WTC11 (cell line): ENCODE measurements at regions not wholly inside any gene's neighbourhood (a gene's known extent, or its start where the extent isn't known, plus 50 kb on each side); places are given as distances from the start of the nearest gene placed in this dataset.

Experiments used
- ATAC-seq: fragments of 200-7000 bp; cut with Tn5 transposase; 2 replicates; pipeline ENCODE4 v1.10.0; 2021; ENCODE audit warnings: mild to moderate bottlenecking, moderate library complexity
- CTCF ChIA-PET: fragments of 300-600 bp; sonication (Branson Sonifier 250); formaldehyde crosslinking; loops from one replicate; lab custom pipeline; 2021; ENCODE audit warnings: antibody characterized with exemption; lab: Charles Lee
- POLR2A ChIA-PET: fragments of 350-600 bp; sonication (Branson Sonifier 250); formaldehyde crosslinking; loops from one replicate; lab custom pipeline; 2021; ENCODE audit warnings: antibody characterized with exemption; lab: Charles Lee
- DNase-seq: peaks from one replicate; pipeline ENCODE4 v3.0.0; 2021; ENCODE audit warnings: low spot score
- H3K27ac Mint-ChIP-seq: 2 replicates; pipeline ENCODE4 v1.8.0; 2021; ENCODE audit warnings: mixed read lengths
- H3K27me3 Mint-ChIP-seq: 2 replicates; pipeline ENCODE4 v1.8.0; 2021; ENCODE audit warnings: low read depth, mild to moderate bottlenecking, moderate library complexity, mixed read lengths
- H3K36me3 Mint-ChIP-seq: 2 replicates; pipeline ENCODE4 v1.8.0; 2021; ENCODE audit warnings: mixed read lengths
- H3K4me1 Mint-ChIP-seq: 2 replicates; pipeline ENCODE4 v1.8.0; 2022; ENCODE audit warnings: mixed read lengths
- H3K4me3 Mint-ChIP-seq: 2 replicates; pipeline ENCODE4 v1.8.0; 2021; ENCODE audit warnings: mild to moderate bottlenecking, moderate library complexity, mixed read lengths
- H3K9me3 Mint-ChIP-seq: 2 replicates; pipeline ENCODE4 v1.8.0; 2021; ENCODE audit warnings: mixed read lengths
- CREB1 ChIP-seq: sonication (generic); formaldehyde crosslinking; IDR thresholded peaks from 2 replicates; pipeline ENCODE4 v1.8.0; 2023; ENCODE audit warnings: mild to moderate bottlenecking, missing genetic modification reagents
- ELF4 ChIP-seq: sonication (generic); formaldehyde crosslinking; IDR thresholded peaks from 2 replicates; pipeline ENCODE4 v1.8.1; 2022; ENCODE audit warnings: low read depth, mild to moderate bottlenecking, moderate library complexity, missing genetic modification reagents
- FOXP1 ChIP-seq: sonication (generic); formaldehyde crosslinking; IDR thresholded peaks from 2 replicates; pipeline ENCODE4 v1.8.0; 2022; ENCODE audit warnings: missing genetic modification reagents, mild to moderate bottlenecking, moderate library complexity, borderline replicate concordance
- GRHL2 ChIP-seq: fragments of 250-450 bp; sonication (Bioruptor Pico); IDR thresholded peaks from 2 replicates; pipeline ENCODE4 v1.8.0; 2022; ENCODE audit warnings: mild to moderate bottlenecking, moderate library complexity; ENCODE audit not compliant: insufficient replicate concordance, severe bottlenecking
- GTF2I ChIP-seq: fragments of 250-450 bp; sonication (Bioruptor Pico); conservative IDR thresholded peaks from 2 replicates; pipeline ENCODE4 v1.4.0; 2021; ENCODE audit warnings: mild to moderate bottlenecking
- HMGA2 ChIP-seq: fragments of 250-450 bp; sonication (Bioruptor Pico); IDR thresholded peaks from 2 replicates; pipeline ENCODE4 v1.4.0; 2021; ENCODE audit warnings: mild to moderate bottlenecking, moderate library complexity
- NR1H2 ChIP-seq: sonication (generic); formaldehyde crosslinking; IDR thresholded peaks from 2 replicates; pipeline ENCODE4 v1.9.0; 2021; ENCODE audit warnings: mild to moderate bottlenecking, moderate library complexity, missing genetic modification reagents
- RORB ChIP-seq: fragments of 250-450 bp; sonication (Bioruptor Pico); IDR thresholded peaks from 2 replicates; pipeline ENCODE4 v1.9.0; 2021; ENCODE audit warnings: mild to moderate bottlenecking
- SMAD4 ChIP-seq: sonication (generic); formaldehyde crosslinking; IDR thresholded peaks from 2 replicates; pipeline ENCODE4 v1.8.0; 2022; ENCODE audit warnings: mild to moderate bottlenecking, missing genetic modification reagents
- SP1 ChIP-seq: sonication (generic); formaldehyde crosslinking; conservative IDR thresholded peaks from 2 replicates; pipeline ENCODE4 v1.8.1; 2022; ENCODE audit warnings: missing genetic modification reagents
- TCF7 ChIP-seq: sonication (generic); formaldehyde crosslinking; IDR thresholded peaks from 2 replicates; pipeline ENCODE4 v1.8.0; 2022; ENCODE audit warnings: mild to moderate bottlenecking, low read depth, missing genetic modification reagents, moderate library complexity
- TEAD1 ChIP-seq: sonication (generic); formaldehyde crosslinking; IDR thresholded peaks from 2 replicates; pipeline ENCODE4 v1.8.0; 2022; ENCODE audit warnings: mild to moderate bottlenecking, missing genetic modification reagents
- TP53 ChIP-seq: sonication (generic); formaldehyde crosslinking; IDR thresholded peaks from 2 replicates; pipeline ENCODE4 v1.8.1; 2023; ENCODE audit warnings: mild to moderate bottlenecking, missing genetic modification reagents
- ZBTB21 ChIP-seq: sonication (generic); formaldehyde crosslinking; IDR thresholded peaks from 2 replicates; pipeline ENCODE4 v1.8.1; 2023; ENCODE audit warnings: mild to moderate bottlenecking, missing genetic modification reagents, borderline replicate concordance
- ZNF138 ChIP-seq: sonication (generic); formaldehyde crosslinking; conservative IDR thresholded peaks from 2 replicates; pipeline ENCODE4 v1.8.1; 2022; ENCODE audit warnings: mild to moderate bottlenecking, moderate library complexity, missing genetic modification reagents
- ZNF263 ChIP-seq: sonication (generic); formaldehyde crosslinking; IDR thresholded peaks from 2 replicates; pipeline ENCODE4 v1.8.1; 2022; ENCODE audit warnings: low read depth, mild to moderate bottlenecking, moderate library complexity, missing genetic modification reagents
- ZNF416 ChIP-seq: fragments of 250-450 bp; sonication (Bioruptor Pico); IDR thresholded peaks from 2 replicates; pipeline ENCODE4 v1.9.0; 2021; ENCODE audit warnings: mild to moderate bottlenecking, inconsistent platforms
- ZNF671 ChIP-seq: fragments of 250-450 bp; sonication (Bioruptor Pico); IDR thresholded peaks from 2 replicates; pipeline ENCODE4 v1.8.0; 2021; ENCODE audit warnings: mild to moderate bottlenecking
- TF ChIP-seq, protein P1 (sequence below): fragments of 250-450 bp; sonication (Bioruptor Pico); IDR thresholded peaks from 2 replicates; pipeline ENCODE4 v1.9.0; 2021; ENCODE audit warnings: mild to moderate bottlenecking
- TF ChIP-seq, protein P2 (sequence below): sonication (generic); formaldehyde crosslinking; IDR thresholded peaks from 2 replicates; pipeline ENCODE4 v1.8.1; 2023; ENCODE audit warnings: mild to moderate bottlenecking, missing genetic modification reagents, moderate library complexity
- TF ChIP-seq, protein P3 (sequence below): sonication (generic); formaldehyde crosslinking; IDR thresholded peaks from 2 replicates; pipeline ENCODE4 v1.8.0; 2022; ENCODE audit warnings: mild to moderate bottlenecking, missing genetic modification reagents
- TF ChIP-seq, protein P4 (sequence below): fragments of 250-450 bp; sonication (Bioruptor Pico); IDR thresholded peaks from 2 replicates; pipeline ENCODE4 v1.8.0; 2021; ENCODE audit warnings: mild to moderate bottlenecking
- TF ChIP-seq, protein P5 (sequence below): sonication (generic); formaldehyde crosslinking; IDR thresholded peaks from 2 replicates; pipeline ENCODE4 v1.8.0; 2022; ENCODE audit warnings: missing genetic modification reagents
- TF ChIP-seq, protein P6 (sequence below): sonication (generic); formaldehyde crosslinking; IDR thresholded peaks from 2 replicates; pipeline ENCODE4 v1.8.1; 2023; ENCODE audit warnings: mild to moderate bottlenecking, missing genetic modification reagents

DNA sequence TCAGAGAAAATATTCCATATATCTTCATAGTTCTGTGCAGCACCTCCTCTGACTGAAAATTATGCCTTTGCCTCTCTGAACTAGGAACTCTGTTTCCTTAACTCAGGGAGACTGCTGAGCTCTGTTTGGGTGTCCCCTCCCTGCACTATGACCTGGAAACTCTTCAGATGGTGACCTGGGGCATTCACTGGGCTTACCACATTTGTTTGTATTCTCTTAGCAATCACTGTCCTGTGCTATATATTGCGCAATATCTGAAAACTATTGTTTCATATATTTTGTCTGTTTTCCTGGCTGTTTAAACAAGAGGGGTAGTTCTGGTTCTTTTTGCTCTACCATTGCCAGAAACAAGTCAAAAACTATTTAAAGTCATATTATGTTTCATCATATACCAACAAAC is 181.8 kb upstream of the KIAA1217 start (continued):
- TF ChIP-seq RORB (CRISPR knock-in tag), result no peak
- no peak for TF ChIP-seq HMGA2 (CRISPR knock-in tag)
- TF ChIP-seq ZNF138 (CRISPR knock-in tag), result no peak
- TF ChIP-seq SMAD4, result no peak
- no peak for TF ChIP-seq TEAD1 (CRISPR knock-in tag)

DNA sequence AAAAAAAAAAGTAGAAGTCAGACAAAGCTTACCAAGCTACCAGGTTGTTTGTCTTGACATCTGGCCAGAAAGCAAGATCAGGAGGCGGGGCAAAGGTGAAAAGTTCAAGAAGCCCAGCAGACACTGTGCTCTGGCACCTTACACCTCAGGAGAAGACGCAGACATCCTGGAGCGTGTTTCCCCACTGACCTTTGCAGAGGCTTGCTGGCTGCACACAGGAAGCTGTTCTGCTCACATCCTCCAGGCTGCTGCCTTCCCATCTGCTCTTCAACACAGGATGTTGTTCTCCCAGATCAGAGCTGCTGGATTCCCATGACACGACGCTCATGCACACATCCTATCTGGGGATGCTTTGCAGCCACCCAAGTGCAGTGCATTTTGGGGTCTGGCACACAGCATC is 174.4 kb upstream of the KIAA1217 start:
- Mint-ChIP-seq H3K27ac (peak overlapping the region; percentile 88; the same call in 1 of the 2 replicates), H3K9me3 (no peaks in the 10 kb centered on the region), H3K4me3 (no peak overlapping the region), H3K36me3 (no peaks in the 10 kb centered on the region), H3K27me3 (no peaks in the 10 kb centered on the region), H3K4me1 (peaks cover 7% of the 10 kb centered on the region; the same call in 1 of the 2 replicates)
- POLR2A ChIA-PET, result interaction anchor here (0.6 kb wide), 1 partner anchor 321 kb away, joined by 4 read pairs; no protein-coding TSS in a partner anchor
- ATAC-seq, result no peak; the same call in 1 of the 2 replicates
- no peak for DNase-seq
- CTCF ChIA-PET, result no interaction called here
- TF ChIP-seq NR1H2 (CRISPR knock-in tag), result no peak
- TF ChIP-seq, protein P1, sequence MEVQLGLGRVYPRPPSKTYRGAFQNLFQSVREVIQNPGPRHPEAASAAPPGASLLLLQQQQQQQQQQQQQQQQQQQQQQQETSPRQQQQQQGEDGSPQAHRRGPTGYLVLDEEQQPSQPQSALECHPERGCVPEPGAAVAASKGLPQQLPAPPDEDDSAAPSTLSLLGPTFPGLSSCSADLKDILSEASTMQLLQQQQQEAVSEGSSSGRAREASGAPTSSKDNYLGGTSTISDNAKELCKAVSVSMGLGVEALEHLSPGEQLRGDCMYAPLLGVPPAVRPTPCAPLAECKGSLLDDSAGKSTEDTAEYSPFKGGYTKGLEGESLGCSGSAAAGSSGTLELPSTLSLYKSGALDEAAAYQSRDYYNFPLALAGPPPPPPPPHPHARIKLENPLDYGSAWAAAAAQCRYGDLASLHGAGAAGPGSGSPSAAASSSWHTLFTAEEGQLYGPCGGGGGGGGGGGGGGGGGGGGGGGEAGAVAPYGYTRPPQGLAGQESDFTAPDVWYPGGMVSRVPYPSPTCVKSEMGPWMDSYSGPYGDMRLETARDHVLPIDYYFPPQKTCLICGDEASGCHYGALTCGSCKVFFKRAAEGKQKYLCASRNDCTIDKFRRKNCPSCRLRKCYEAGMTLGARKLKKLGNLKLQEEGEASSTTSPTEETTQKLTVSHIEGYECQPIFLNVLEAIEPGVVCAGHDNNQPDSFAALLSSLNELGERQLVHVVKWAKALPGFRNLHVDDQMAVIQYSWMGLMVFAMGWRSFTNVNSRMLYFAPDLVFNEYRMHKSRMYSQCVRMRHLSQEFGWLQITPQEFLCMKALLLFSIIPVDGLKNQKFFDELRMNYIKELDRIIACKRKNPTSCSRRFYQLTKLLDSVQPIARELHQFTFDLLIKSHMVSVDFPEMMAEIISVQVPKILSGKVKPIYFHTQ (CRISPR knock-in tag), result no peak

DNA sequence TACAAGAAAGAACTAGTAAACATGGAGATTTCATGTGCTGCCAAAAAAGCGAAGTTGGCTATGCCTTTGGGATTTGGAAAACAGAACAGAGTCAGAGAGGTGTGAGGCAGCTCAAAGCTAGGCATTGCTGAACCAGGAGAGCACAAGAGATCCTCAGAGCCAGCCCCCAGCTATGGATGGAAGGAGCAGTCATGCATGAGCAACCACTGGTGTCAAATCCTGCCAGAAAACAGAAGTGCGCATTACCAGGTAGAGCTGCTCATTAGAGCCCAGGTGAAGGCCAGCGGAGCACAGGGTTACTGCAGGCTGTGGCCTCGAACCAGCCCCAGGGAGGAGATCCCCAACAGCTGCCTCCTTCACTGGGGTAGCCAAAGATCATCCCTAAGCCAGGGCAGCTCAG is 173.2 kb upstream of the KIAA1217 start:
- POLR2A ChIA-PET, result no interaction called here
- H3K36me3 Mint-ChIP-seq, result no peaks in the 10 kb centered on the region
- TF ChIP-seq, protein P2, sequence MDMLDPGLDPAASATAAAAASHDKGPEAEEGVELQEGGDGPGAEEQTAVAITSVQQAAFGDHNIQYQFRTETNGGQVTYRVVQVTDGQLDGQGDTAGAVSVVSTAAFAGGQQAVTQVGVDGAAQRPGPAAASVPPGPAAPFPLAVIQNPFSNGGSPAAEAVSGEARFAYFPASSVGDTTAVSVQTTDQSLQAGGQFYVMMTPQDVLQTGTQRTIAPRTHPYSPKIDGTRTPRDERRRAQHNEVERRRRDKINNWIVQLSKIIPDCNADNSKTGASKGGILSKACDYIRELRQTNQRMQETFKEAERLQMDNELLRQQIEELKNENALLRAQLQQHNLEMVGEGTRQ, result no peak
- TF ChIP-seq, protein P3, sequence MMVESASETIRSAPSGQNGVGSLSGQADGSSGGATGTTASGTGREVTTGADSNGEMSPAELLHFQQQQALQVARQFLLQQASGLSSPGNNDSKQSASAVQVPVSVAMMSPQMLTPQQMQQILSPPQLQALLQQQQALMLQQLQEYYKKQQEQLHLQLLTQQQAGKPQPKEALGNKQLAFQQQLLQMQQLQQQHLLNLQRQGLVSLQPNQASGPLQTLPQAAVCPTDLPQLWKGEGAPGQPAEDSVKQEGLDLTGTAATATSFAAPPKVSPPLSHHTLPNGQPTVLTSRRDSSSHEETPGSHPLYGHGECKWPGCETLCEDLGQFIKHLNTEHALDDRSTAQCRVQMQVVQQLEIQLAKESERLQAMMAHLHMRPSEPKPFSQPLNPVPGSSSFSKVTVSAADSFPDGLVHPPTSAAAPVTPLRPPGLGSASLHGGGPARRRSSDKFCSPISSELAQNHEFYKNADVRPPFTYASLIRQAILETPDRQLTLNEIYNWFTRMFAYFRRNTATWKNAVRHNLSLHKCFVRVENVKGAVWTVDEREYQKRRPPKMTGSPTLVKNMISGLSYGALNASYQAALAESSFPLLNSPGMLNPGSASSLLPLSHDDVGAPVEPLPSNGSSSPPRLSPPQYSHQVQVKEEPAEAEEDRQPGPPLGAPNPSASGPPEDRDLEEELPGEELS (CRISPR knock-in tag), result no peak
- TF ChIP-seq GTF2I (CRISPR knock-in tag) (no peak), ZNF416 (no peak), GRHL2 (CRISPR knock-in tag) (no peak), TP53 (no peak), ELF4 (CRISPR knock-in tag) (no peak), ZBTB21 (CRISPR knock-in tag) (no peak), SP1 (CRISPR knock-in tag) (no peak), TCF7 (CRISPR knock-in tag) (no peak), TEAD1 (CRISPR knock-in tag) (no peak), ZNF671 (CRISPR knock-in tag) (no peak), CREB1 (CRISPR knock-in tag) (no peak), FOXP1 (no peak), ZNF263 (CRISPR knock-in tag) (no peak)
- TF ChIP-seq, protein P4, sequence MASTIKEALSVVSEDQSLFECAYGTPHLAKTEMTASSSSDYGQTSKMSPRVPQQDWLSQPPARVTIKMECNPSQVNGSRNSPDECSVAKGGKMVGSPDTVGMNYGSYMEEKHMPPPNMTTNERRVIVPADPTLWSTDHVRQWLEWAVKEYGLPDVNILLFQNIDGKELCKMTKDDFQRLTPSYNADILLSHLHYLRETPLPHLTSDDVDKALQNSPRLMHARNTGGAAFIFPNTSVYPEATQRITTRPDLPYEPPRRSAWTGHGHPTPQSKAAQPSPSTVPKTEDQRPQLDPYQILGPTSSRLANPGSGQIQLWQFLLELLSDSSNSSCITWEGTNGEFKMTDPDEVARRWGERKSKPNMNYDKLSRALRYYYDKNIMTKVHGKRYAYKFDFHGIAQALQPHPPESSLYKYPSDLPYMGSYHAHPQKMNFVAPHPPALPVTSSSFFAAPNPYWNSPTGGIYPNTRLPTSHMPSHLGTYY (CRISPR knock-in tag), result no peak
- TF ChIP-seq, protein P5, sequence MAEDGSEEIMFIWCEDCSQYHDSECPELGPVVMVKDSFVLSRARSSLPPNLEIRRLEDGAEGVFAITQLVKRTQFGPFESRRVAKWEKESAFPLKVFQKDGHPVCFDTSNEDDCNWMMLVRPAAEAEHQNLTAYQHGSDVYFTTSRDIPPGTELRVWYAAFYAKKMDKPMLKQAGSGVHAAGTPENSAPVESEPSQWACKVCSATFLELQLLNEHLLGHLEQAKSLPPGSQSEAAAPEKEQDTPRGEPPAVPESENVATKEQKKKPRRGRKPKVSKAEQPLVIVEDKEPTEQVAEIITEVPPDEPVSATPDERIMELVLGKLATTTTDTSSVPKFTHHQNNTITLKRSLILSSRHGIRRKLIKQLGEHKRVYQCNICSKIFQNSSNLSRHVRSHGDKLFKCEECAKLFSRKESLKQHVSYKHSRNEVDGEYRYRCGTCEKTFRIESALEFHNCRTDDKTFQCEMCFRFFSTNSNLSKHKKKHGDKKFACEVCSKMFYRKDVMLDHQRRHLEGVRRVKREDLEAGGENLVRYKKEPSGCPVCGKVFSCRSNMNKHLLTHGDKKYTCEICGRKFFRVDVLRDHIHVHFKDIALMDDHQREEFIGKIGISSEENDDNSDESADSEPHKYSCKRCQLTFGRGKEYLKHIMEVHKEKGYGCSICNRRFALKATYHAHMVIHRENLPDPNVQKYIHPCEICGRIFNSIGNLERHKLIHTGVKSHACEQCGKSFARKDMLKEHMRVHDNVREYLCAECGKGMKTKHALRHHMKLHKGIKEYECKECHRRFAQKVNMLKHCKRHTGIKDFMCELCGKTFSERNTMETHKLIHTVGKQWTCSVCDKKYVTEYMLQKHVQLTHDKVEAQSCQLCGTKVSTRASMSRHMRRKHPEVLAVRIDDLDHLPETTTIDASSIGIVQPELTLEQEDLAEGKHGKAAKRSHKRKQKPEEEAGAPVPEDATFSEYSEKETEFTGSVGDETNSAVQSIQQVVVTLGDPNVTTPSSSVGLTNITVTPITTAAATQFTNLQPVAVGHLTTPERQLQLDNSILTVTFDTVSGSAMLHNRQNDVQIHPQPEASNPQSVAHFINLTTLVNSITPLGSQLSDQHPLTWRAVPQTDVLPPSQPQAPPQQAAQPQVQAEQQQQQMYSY (CRISPR knock-in tag), result no peak
- TF ChIP-seq, protein P6, sequence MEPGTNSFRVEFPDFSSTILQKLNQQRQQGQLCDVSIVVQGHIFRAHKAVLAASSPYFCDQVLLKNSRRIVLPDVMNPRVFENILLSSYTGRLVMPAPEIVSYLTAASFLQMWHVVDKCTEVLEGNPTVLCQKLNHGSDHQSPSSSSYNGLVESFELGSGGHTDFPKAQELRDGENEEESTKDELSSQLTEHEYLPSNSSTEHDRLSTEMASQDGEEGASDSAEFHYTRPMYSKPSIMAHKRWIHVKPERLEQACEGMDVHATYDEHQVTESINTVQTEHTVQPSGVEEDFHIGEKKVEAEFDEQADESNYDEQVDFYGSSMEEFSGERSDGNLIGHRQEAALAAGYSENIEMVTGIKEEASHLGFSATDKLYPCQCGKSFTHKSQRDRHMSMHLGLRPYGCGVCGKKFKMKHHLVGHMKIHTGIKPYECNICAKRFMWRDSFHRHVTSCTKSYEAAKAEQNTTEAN (CRISPR knock-in tag), result no peak
- CTCF ChIA-PET, result no interaction called here
- peaks cover 4% of the 10 kb centered on the region; the same call in 1 of the 2 replicates for H3K4me1 Mint-ChIP-seq
- ATAC-seq (no peak), DNase-seq (no peak)
- H3K27me3 Mint-ChIP-seq, result no peaks in the 10 kb centered on the region
- no peak overlapping the region for H3K4me3 Mint-ChIP-seq
- no peaks in the 10 kb centered on the region for H3K9me3 Mint-ChIP-seq
- no peak overlapping the region for H3K27ac Mint-ChIP-seq
